Fibroblast of lung (primary cell): ENCODE measurements at regions not wholly inside any gene's neighbourhood (a gene's known extent, or its start where the extent isn't known, plus 50 kb on each side); places are given as distances from the start of the nearest gene placed in this dataset.

Source experiments
- EZH2 ChIP-seq: IDR thresholded peaks from 2 replicates; pipeline ENCODE4 v1.5.1; 2012; ENCODE audit warnings: low read length, control low read depth, mild to moderate bottlenecking; ENCODE audit errors: missing control alignments
- TF ChIP-seq, protein P1 (sequence below), 2 donors: IDR thresholded peaks in 1 of 2; conservative IDR thresholded peaks in 1 of 2; 1 replicate in 1 of 2; 2 replicates in 1 of 2; pipeline ENCODE4 v1.5.1; 2011 to 2012; ENCODE audit warnings: low read length in 2 of 2, control low read depth in 1 of 2, inconsistent platforms in 1 of 2, low read depth in 1 of 2, mild to moderate bottlenecking in 1 of 2

DNA sequence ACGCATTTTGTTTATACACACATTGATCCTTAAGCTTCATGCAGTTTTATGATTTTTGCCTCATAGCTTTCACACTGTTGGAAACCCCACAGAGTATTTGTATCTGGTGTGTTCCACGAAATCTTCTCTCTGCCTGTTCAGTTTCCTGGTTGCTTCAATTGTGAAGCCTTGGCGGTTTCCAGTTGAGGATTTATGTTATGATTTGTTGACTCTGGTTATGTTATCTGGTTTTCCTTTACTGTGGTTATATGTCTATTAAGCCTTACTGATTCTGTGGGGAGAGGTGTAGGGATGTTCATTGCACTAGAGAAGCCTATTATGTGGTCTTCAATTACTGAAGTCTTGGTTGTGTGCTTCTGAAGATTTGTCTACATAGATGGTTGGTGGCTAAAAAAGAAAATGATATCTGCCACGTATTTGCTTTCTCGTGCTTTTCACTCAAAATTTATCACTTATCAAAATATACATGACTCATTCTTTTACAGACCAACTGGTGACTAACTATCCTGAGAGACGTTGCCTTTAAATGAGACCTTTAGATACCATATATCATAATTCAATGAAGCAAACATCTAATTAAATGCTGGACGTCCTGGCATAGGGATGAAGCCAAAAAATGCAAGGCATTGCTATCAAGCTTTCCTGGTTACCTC lies 488.0 kb upstream of the B3GALT2 start:
- TF ChIP-seq, protein P1, sequence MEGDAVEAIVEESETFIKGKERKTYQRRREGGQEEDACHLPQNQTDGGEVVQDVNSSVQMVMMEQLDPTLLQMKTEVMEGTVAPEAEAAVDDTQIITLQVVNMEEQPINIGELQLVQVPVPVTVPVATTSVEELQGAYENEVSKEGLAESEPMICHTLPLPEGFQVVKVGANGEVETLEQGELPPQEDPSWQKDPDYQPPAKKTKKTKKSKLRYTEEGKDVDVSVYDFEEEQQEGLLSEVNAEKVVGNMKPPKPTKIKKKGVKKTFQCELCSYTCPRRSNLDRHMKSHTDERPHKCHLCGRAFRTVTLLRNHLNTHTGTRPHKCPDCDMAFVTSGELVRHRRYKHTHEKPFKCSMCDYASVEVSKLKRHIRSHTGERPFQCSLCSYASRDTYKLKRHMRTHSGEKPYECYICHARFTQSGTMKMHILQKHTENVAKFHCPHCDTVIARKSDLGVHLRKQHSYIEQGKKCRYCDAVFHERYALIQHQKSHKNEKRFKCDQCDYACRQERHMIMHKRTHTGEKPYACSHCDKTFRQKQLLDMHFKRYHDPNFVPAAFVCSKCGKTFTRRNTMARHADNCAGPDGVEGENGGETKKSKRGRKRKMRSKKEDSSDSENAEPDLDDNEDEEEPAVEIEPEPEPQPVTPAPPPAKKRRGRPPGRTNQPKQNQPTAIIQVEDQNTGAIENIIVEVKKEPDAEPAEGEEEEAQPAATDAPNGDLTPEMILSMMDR (conservative IDR thresholded peaks at IDR 0.05 in 1 of 2, IDR thresholded peaks at IDR 0.05 in 1 of 2; ENCODE audit: low read depth in 1 of 2, low read length in 2 of 2) = no peak
- no peak for TF ChIP-seq EZH2
